Cortex of kidney (tissue), 1 donor: ENCODE measurements at regions not wholly inside any gene's neighbourhood (a gene's known extent, or its start where the extent isn't known, plus 50 kb on each side); places are given as distances from the start of the nearest gene placed in this dataset.
"Not testable (repeated sequence)": the region's sequence is repeated elsewhere in the genome, so short reads cannot be mapped to it uniquely, and the experiment has no call there.

Experiments used
- DNase-seq: peaks from one replicate; lab custom pipeline; 2025; lab: John Stamatoyannopoulos, UW

DNA sequence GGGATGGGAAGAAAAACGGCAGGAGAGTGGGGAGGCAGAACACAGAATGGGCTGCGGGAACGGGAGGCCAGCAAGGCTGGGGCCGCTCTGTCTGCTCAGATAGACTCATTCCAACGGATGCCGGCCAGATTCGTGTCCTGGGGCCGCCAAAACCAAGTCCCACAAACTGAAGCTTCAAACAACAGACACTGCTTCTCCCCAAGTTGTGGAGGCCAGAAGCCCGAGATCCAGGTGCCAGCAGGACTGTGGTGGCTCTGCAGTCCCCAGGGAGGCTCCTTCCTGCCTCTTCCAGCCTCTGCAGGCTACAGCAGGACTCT lies 100.6 kb downstream of the ADRA2C start:
- DNase-seq, result no peak

GRCh38 chr4:3867403-3868100 lies 101.4 kb downstream of the ADRA2C start:
- DNase-seq, result no peak

- no peak for DNase-seq
These were observed 102.3 kb downstream of the ADRA2C start for GRCh38 chr4:3868211-3869173.

DNA sequence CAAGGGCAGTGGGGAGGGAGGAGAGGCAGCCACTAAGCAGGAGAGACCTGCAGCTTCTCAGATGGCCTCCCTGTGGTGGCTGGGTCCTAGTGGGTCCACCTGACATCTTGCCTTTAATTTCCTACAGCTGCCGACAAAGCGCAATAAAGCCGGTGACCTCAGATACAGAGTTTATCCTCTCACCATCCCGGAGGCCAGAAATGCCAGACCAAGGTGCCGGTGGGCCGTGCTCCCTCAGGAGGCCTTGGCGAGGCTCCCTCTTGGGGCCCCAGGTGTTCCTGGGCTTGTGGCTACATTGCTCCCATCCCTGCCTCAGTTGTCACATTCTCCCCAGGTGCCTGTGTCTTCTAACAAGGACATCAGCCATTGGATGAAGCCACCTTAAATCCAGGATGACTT lies 103.0 kb downstream of the ADRA2C start:
- no peak for DNase-seq

DNA sequence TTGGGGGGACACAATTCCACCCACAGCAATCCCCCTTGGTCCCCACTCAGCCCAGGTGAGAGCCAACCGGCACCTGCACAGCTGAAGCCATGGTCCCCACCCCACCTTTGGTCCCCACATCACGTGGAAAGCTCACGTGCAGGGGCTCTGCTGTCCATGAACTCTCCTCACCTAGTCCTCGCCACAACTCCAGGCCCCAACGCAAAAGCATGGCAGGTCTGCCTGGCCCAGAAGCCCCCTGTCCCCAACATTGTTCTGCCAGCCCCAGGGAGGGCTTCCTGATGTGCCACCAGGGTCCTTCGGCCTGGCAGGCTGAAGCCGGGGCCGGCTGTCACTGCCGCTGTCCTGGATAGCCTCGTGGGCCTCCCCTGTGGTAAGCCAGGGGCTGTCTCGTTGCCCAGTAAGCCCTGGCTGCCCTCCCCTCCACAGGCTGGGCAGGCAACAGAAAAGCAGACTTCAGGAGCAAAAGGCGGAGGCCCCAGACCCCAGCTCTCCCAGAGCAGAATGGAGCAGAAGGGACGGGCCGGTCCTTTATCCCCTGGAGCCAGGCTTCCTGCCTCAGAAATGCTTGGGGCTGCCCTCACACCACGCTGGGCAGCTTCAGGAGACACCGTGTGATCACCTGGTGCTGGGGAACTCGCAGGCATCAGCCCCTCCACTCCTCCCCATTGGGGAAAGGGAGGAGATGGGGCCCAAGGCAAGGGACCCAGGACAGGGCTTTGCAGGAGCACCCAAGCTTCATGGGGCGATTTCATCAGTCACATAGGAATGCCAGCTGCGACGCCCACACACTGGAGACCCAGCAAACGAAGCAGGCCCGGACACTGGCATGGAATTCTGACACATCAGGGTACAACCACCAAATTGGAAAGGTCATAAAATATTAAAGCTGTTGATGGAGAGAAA lies 103.7 kb downstream of the ADRA2C start:
- DNase-seq, result no peak

- no peak for DNase-seq
These were observed 104.4 kb downstream of the ADRA2C start for GRCh38 chr4:3870567-3870962.

GRCh38 chr4:3871181-3871852 lies 105.1 kb downstream of the ADRA2C start:
- DNase-seq, result no peak

DNA sequence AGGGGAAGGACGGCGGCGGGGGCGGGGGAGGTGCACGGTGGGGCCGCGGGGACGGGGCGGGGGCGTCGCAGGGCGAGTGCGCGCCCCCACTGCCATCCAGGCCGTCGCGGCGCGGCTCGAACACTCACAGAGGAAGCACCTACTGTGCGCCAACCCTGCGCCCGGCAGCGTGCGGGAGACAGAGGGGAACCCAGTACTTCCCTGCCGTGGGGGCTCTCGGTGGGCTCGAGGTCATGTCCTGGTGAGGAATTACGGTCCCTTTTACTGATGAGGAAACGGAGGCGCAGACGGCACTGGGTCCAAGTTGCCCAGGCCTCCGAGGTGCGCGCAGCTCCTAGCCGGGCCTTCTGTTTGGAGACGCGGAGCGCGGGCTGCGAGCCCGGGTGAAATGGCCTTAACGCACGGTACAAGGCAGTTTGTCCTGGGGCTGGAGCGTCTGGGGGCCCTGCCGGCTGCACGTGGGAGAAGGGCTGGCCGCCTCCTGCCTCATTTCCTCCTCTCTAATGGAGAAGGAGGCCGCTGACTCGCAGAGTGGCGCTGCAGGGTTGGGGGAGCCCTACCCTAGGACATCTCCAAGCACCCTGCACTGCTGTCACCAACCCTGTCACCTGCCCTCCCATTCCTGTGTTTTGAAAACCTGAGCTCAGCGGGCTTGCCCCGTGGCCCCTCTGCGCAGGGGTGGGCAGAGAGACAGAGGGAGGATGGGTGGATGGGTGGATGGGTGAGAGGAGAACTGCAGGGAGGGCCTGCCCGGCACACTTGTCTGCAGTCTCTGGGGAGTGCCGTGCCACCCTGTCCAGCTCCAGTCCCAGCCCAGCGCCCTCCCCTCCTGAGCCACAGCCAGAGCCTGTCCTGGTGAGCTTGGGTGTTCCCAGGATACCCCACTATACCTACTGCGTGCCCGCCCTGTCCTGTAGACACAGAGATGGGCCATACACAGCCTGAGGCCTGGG lies 106.0 kb downstream of the ADRA2C start:
- DNase-seq, result no peak

- DNase-seq, result no peak
These were observed 106.7 kb downstream of the ADRA2C start for GRCh38 chr4:3872834-3873313.

DNA sequence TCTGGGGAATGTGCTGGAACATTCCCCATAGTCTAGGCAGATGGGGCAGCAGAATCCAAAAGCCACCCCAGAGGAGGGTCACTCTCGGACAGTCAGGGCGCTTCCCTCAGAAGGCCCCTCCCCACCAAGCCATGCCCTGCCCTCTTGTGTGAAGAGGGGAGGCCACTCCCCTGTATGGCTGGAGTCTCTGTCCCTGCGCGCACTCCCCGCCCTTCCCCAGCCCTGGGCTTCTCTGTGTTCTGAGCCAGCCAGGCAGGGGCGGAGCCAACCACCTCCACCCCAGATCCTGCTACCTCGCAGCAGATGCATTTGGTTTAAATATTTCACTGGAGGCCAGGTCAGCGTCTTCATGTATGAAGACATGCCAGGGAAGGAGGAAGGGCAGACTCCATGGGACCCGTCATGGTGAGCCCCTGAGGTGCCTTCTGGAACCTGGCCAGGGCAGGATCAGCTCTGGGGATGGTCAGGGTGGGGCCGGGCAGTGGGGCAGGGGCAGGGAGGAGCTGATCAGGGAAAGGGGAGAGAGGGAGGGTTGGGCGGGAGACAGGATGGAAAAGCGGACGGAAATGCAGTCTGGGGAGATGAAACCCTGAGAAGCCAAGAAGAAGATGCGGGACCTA lies 107.3 kb downstream of the ADRA2C start:
- DNase-seq, result no peak

DNA sequence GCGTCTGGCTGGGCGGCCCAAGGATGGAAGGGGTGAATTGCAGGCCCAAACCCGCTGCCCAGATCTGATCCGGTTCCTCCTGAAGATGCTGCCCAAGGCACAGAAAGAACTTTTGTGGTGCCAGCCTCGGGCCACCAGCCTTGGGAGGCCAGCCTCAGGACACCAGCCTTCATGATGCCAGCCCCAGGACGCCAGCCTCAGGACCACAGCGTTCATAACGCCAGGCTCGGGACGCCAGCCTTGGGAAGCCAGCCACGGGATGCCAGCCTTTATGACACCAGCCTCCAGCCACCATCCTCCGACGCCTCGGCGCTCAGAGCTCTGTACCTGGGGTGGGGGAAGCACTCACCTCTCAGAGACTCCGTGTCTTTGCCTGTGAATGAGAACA lies 107.8 kb downstream of the ADRA2C start:
- DNase-seq, result no peak

DNA sequence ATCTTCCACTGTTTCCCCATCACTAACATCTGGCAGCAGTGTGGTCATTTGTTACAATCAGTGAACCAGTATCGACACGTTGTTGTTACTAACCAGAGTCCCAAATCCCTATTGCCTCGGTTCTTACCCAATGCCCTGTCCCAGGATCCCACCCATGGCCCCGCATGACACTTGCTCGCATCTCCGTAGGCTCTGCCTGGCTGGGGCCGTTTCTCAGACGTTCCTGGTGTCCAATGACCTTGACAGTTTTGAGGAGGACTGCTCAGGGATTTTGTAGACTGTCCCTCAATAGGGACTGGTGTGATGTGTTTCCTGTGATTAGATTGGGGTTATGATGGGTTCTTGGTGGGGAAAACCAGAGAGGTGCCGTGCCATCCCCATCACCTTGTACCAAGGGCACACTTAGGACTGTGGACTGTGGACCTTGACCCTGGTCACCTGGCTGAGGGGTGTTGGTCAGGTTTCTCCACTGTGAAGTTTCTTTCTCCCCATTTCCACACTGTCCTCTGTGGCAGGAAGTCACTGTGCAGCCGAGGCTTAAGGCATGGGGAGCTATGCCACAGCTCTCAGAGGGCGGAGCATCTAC lies 108.4 kb downstream of the ADRA2C start:
- no peak for DNase-seq

GRCh38 chr4:3875466-3875865 lies 109.3 kb downstream of the ADRA2C start:
- no peak for DNase-seq

DNA sequence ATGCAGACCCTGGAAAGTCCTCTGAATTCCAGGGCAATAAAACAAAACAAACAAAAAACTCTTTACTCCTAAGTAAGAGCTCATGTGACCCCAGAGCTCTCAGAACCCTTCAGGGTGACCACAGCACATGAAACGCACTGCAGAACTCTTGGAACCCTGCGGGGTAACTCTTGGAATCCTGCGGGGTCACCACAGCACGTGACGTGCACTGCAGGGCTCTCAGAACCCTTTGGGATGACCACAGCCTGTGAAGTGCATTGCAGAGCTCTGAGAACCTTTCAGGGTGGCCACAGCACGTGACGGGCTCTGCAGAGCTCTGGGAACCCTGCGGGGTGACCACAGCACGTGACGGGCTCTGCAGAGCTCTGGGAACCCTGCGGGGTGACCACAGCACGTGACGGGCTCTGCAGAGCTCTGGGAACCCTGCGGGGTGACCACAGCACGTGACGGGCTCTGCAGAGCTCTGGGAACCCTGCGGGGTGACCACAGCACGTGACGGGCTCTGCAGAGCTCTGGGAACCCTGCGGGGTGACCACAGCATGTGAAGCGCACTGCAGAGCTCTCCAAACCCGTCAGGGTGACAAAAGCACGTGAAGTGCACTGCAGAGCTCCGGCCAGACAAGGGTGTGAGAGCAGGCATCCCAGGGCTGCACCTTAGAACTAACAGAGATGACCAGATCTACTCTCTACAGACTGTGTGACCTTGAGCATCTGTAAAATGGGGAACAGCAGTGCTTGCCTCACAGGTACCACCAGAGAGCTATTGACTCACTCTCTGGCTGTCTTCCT lies 110.1 kb downstream of the ADRA2C start:
- not testable (repeated sequence) for DNase-seq

- no peak for DNase-seq
These were observed 111.1 kb downstream of the ADRA2C start for GRCh38 chr4:3877236-3877635.

DNA sequence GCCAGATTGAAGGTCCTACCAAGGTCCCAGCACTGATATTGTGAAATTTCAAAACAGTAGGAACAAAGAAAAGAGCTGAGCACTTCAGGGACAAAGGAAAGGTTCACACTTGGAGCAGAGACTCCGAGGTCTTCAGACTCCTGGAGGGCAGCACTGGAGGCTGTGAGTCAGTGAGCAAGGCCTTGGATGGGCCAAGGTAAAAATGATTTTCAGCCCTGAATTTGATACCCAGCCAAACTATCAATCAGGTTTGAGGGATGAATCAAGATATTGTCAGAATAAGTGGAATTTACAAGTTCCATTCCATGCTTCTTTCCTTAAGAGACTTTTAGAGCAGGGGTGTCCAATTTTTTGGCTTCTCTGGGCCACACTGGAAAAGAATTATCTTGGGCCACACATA lies 111.7 kb downstream of the ADRA2C start:
- DNase-seq, result no peak

DNA sequence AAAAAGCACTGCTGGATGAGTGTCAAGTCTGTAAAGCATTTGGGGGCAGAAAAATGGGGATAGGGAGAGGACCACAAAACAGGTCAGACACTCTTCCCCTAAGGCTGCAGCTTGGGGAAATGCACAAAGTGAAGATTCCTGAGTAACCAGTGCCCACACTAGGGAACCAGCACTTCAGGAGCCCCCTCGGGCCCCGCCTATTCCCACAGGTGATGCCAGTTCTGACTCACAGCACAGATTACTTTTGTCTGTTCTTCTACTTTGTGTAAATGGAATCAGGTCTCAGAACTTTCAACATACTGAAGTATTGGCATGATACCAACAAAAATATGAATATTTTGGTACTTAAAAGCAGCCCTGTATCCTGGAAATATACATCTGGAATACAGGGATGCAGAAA lies 112.5 kb downstream of the ADRA2C start:
- DNase-seq, result no peak

- no peak for DNase-seq
These were observed 113.8 kb downstream of the ADRA2C start for GRCh38 chr4:3879681-3880614.
